Spleen (tissue), 7 donors: ENCODE measurements at regions not wholly inside any gene's neighbourhood (a gene's known extent, or its start where the extent isn't known, plus 50 kb on each side); places are given as distances from the start of the nearest gene placed in this dataset.

ENCODE experiments used
- POLR2A ChIP-seq, 3 donors: fragments of 450-650 bp; IDR thresholded peaks; one replicate each; pipeline ENCODE4 v1.5.1; 2017; ENCODE audit warnings: antibody characterized with exemption in 3 of 3, mild to moderate bottlenecking in 1 of 3
- POLR2AphosphoS5 ChIP-seq, 3 donors: sonication (generic); formaldehyde crosslinking; IDR thresholded peaks; one replicate each; pipeline ENCODE4 v1.5.1; 2017; ENCODE audit warnings: antibody characterized with exemption in 3 of 3
- TF ChIP-seq, protein P1 (sequence below), 11 experiments: fragments of 200-600 bp in 7 of 11; fragments of 450-650 bp in 4 of 11; sonication (generic) in 4 of 11; IDR thresholded peaks in 8 of 11; conservative IDR thresholded peaks in 3 of 11; 1 replicate in 7 of 11; 2 replicates in 4 of 11; pipeline versions ENCODE4 v1.4.0 to v1.8.0; 2016 to 2021; ENCODE audit warnings: antibody characterized with exemption in 11 of 11, inconsistent platforms in 4 of 11, mild to moderate bottlenecking in 1 of 11
- donor health status: DM: no; HTN: no; CAD: no; lungs with moderate emphysema.
- donor health status: DM: no; HTN: no; CAD: no.
- donor health status: DM: no; HTN: no; CAD: no.

DNA sequence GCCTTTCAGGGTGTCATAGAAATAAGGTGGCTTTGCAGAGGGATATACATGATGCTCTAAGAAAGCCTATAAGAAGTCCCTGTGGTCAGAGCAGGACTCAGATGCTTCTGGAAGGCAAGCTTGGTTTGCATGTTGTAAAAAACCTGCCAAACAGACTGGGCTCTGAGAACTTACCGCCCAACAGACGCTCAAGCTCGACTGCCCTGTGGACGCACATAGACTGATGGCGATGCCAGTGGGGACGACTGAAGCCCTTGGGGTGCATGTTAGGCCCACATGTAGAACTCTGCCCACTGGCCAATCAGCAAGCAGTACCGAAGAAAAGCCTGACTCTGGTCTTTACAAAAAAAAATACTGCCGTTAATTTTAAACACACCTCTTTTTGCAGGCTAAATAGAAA, 133.8 kb downstream of the NAV1 start:
- TF ChIP-seq, protein P1, sequence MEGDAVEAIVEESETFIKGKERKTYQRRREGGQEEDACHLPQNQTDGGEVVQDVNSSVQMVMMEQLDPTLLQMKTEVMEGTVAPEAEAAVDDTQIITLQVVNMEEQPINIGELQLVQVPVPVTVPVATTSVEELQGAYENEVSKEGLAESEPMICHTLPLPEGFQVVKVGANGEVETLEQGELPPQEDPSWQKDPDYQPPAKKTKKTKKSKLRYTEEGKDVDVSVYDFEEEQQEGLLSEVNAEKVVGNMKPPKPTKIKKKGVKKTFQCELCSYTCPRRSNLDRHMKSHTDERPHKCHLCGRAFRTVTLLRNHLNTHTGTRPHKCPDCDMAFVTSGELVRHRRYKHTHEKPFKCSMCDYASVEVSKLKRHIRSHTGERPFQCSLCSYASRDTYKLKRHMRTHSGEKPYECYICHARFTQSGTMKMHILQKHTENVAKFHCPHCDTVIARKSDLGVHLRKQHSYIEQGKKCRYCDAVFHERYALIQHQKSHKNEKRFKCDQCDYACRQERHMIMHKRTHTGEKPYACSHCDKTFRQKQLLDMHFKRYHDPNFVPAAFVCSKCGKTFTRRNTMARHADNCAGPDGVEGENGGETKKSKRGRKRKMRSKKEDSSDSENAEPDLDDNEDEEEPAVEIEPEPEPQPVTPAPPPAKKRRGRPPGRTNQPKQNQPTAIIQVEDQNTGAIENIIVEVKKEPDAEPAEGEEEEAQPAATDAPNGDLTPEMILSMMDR (IDR thresholded peaks at IDR 0.05 in 8 of 11, conservative IDR thresholded peaks at IDR 0.05 in 3 of 11), result no peak
- TF ChIP-seq POLR2A (IDR thresholded peaks at IDR 0.05) (no peak), POLR2AphosphoS5 (IDR thresholded peaks at IDR 0.05) (no peak)
